Stomach (tissue), 4 donors: ENCODE measurements at regions not wholly inside any gene's neighbourhood (a gene's known extent, or its start where the extent isn't known, plus 50 kb on each side); places are given as distances from the start of the nearest gene placed in this dataset.

Source experiments
- CTCF ChIP-seq, 7 experiments: fragments of 450-650 bp in 4 of 7; fragments of 200-600 bp in 3 of 7; sonication (generic) in 3 of 7; IDR thresholded peaks; one replicate each; pipeline ENCODE4 v1.5.1; 2016 to 2019; ENCODE audit warnings: antibody characterized with exemption in 7 of 7, control low read depth in 2 of 7, mild to moderate bottlenecking in 1 of 7
- EP300 ChIP-seq: sonication (generic); formaldehyde crosslinking; IDR thresholded peaks from one replicate; pipeline ENCODE4 v1.6.1; 2017; ENCODE audit warnings: antibody characterized with exemption
- POLR2A ChIP-seq, 4 donors: fragments of 450-650 bp; IDR thresholded peaks; one replicate each; pipeline ENCODE4 v1.6.1; 2016; ENCODE audit warnings: antibody characterized with exemption in 4 of 4, control low read depth in 2 of 4, mild to moderate bottlenecking in 1 of 4, moderate library complexity in 1 of 4
- POLR2AphosphoS5 ChIP-seq, 3 donors: sonication (generic); formaldehyde crosslinking; IDR thresholded peaks; one replicate each; pipeline ENCODE4 v1.6.1; 2016; ENCODE audit warnings: antibody characterized with exemption in 3 of 3

DNA sequence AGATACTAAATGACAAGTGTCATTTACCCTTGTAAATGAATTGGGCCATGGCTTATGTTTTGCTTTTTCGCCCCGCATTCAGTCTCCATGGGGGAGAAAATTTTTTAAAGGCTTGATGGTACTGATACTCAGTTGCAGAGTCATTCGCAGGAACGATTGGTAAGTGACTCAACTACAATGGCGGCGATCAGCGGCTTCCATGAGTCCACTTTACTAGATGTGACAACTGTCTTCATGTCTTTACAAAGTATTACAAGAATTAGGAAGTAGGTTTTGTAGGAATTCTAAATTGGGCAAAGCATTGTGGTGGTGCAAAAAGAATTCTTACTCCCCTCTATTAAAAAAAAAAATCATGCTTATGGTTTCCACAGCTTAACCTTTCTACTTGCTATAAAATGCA, 108.8 kb upstream of the ZEB1 start:
- TF ChIP-seq POLR2AphosphoS5 (IDR thresholded peaks at IDR 0.05) = no peak
- TF ChIP-seq CTCF (IDR thresholded peaks at IDR 0.05) = no peak
- no peak for TF ChIP-seq POLR2A (IDR thresholded peaks at IDR 0.05)
- no peak for TF ChIP-seq EP300
